KMS-11 (cell line): ENCODE measurements at regions not wholly inside any gene's neighbourhood (a gene's known extent, or its start where the extent isn't known, plus 50 kb on each side); places are given as distances from the start of the nearest gene placed in this dataset.

Experiments used
- H2AFZ ChIP-seq: fragments of 200-600 bp; sonication (generic); 2 replicates; pipeline ENCODE4 v1.6.1; 2016; ENCODE audit warnings: antibody characterized with exemption, mixed run types, low read depth
- H3K27ac ChIP-seq: fragments of 200-600 bp; sonication (generic); 2 replicates; pipeline ENCODE4 v1.6.1; 2016; ENCODE audit warnings: mild to moderate bottlenecking, mixed run types
- H3K27me3 ChIP-seq: fragments of 200-600 bp; sonication (generic); 2 replicates; pipeline ENCODE4 v1.6.1; 2017; ENCODE audit warnings: mild to moderate bottlenecking, low read depth, mixed run types, moderate library complexity; ENCODE audit not compliant: insufficient read depth
- H3K36me3 ChIP-seq: fragments of 200-600 bp; sonication (generic); 2 replicates; pipeline ENCODE4 v1.6.1; 2017; ENCODE audit warnings: mild to moderate bottlenecking, mixed run types; ENCODE audit not compliant: insufficient read depth
- H3K4me1 ChIP-seq: fragments of 200-600 bp; sonication (generic); 2 replicates; pipeline ENCODE4 v1.6.1; 2016; ENCODE audit warnings: mild to moderate bottlenecking, low read depth, mixed run types; ENCODE audit not compliant: poor library complexity, severe bottlenecking
- H3K4me2 ChIP-seq: fragments of 200-600 bp; sonication (generic); 2 replicates; pipeline ENCODE4 v1.7.0; 2016; ENCODE audit warnings: mild to moderate bottlenecking, mixed run types
- H3K4me3 ChIP-seq: fragments of 200-600 bp; sonication (generic); IDR thresholded peaks from 2 replicates; pipeline ENCODE4 v1.6.1; 2017; ENCODE audit warnings: low read depth, low read length, mixed read lengths; ENCODE audit not compliant: insufficient read depth
- H3K79me2 ChIP-seq: fragments of 200-600 bp; sonication (generic); 2 replicates; pipeline ENCODE4 v1.6.1; 2016; ENCODE audit warnings: low read depth, mixed run types; ENCODE audit not compliant: insufficient read depth
- H3K9ac ChIP-seq: fragments of 200-600 bp; sonication (generic); 2 replicates; pipeline ENCODE4 v1.6.1; 2016; ENCODE audit warnings: mild to moderate bottlenecking, mixed run types
- H4K20me1 ChIP-seq: fragments of 200-600 bp; sonication (generic); 2 replicates; pipeline ENCODE4 v1.6.1; 2016; ENCODE audit warnings: mild to moderate bottlenecking, mixed run types; ENCODE audit not compliant: insufficient read depth
- CTCF ChIP-seq: fragments of 200-600 bp; sonication (generic); conservative IDR thresholded peaks from 2 replicates; pipeline ENCODE4 v1.6.1; 2017; ENCODE audit warnings: low read depth, mild to moderate bottlenecking, antibody characterized with exemption, low read length, moderate library complexity, mixed read lengths

GRCh38 chr19:28498404-28498976, 714.5 kb downstream of the UQCRFS1 start:
- Histone ChIP-seq H3K9ac (no peak overlapping the region), H3K4me3 (no peak overlapping the region), H2AFZ (no peak overlapping the region), H3K27me3 (no peaks in the 10 kb centered on the region), H3K4me2 (no peak overlapping the region), H4K20me1 (no peaks in the 10 kb centered on the region), H3K27ac (no peak overlapping the region), H3K4me1 (no peaks in the 10 kb centered on the region), H3K79me2 (no peaks in the 10 kb centered on the region), H3K36me3 (no peaks in the 10 kb centered on the region)
- TF ChIP-seq CTCF = no peak

DNA sequence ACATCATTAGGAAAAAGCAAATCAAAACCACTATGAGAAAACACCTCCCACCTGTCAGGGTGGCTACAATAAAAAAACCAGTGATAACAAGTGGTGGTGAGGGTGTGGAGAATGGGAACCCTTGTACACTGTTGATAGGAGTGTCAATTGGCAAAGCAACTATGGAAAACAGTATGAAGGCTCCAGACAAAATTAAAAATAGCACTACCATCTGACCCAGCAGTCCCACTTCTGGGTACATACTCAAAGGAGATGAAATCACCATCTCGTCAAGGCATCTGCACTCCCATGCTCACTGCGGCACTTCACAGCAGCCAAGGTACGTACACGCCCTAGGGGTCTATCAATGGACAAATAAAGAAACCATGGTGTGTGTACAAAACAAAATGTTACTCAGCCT, 715.1 kb downstream of the UQCRFS1 start:
- TF ChIP-seq CTCF = no peak
- H3K4me3 ChIP-seq = no peak overlapping the region
- H3K27me3 ChIP-seq = no peaks in the 10 kb centered on the region
- H3K27ac ChIP-seq = no peak overlapping the region
- H3K79me2 ChIP-seq = no peaks in the 10 kb centered on the region
- no peak overlapping the region for H3K4me2 ChIP-seq
- no peaks in the 10 kb centered on the region for H3K36me3 ChIP-seq
- no peak overlapping the region for H2AFZ ChIP-seq
- H4K20me1 ChIP-seq = no peaks in the 10 kb centered on the region
- H3K4me1 ChIP-seq = no peaks in the 10 kb centered on the region
- no peak overlapping the region for H3K9ac ChIP-seq

DNA sequence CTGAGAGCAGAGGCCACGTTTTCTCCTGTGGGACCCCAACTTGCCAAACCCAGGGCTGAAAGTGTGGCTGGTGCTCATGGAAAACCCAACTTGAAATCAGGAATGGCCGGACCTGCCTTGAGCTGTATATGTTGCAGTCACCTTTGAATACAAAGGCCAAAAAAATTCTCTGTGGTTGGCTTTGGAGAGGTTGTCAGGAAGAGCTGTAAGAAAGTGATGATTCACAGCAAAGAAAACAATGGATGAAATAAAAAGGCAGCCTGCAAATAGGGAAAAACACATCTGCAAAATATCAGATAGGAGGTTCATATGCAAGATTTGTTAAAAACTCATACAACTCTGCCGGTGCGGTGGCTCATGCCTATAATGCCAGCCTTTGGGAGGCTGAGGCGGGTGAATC, 715.8 kb downstream of the UQCRFS1 start:
- Histone ChIP-seq H3K36me3 (no peaks in the 10 kb centered on the region), H3K27ac (no peak overlapping the region), H4K20me1 (no peaks in the 10 kb centered on the region), H3K4me2 (no peak overlapping the region), H2AFZ (no peak overlapping the region), H3K79me2 (no peaks in the 10 kb centered on the region), H3K4me1 (peaks cover 5% of the 10 kb centered on the region), H3K9ac (no peak overlapping the region), H3K27me3 (no peaks in the 10 kb centered on the region), H3K4me3 (no peak overlapping the region)
- no peak for TF ChIP-seq CTCF

DNA sequence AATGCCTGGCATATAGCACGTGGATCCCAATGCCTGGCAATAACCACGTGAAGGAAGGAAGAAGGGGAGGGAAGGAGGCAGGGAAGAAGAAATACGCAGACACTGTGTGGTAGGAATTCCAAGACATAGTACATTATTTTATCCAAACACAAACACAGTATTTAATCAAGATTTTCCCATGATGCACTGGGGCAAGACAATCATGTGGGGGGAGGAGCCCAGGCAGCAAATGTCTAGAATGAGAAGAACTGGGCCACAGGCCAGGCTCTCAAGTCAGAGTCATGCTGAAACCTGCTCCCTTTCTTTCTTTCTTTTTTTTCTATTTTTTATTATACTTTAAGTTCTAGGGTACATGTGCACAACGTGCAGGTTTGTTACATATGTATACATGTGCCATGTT, 717.9 kb downstream of the UQCRFS1 start:
- Histone ChIP-seq H3K36me3 (no peaks in the 10 kb centered on the region), H4K20me1 (no peaks in the 10 kb centered on the region), H3K4me1 (peaks cover 7% of the 10 kb centered on the region), H3K4me2 (no peak overlapping the region), H3K27ac (no peak overlapping the region), H3K27me3 (no peaks in the 10 kb centered on the region), H3K79me2 (no peaks in the 10 kb centered on the region), H2AFZ (no peak overlapping the region), H3K4me3 (no peak overlapping the region), H3K9ac (no peak overlapping the region)
- no peak for TF ChIP-seq CTCF

- no peak overlapping the region for H3K9ac ChIP-seq
- no peak overlapping the region for H3K27ac ChIP-seq
- no peak overlapping the region for H2AFZ ChIP-seq
- H3K27me3 ChIP-seq = no peaks in the 10 kb centered on the region
- H3K4me1 ChIP-seq = peaks cover 7% of the 10 kb centered on the region
- H3K79me2 ChIP-seq = no peaks in the 10 kb centered on the region
- no peaks in the 10 kb centered on the region for H3K36me3 ChIP-seq
- H3K4me3 ChIP-seq = no peak overlapping the region
- no peak overlapping the region for H3K4me2 ChIP-seq
- no peak for TF ChIP-seq CTCF
- no peaks in the 10 kb centered on the region for H4K20me1 ChIP-seq
These were observed 718.5 kb downstream of the UQCRFS1 start for GRCh38 chr19:28494461-28494860.
